Caco-2 (cell line): ENCODE measurements at regions not wholly inside any gene's neighbourhood (a gene's known extent, or its start where the extent isn't known, plus 50 kb on each side); places are given as distances from the start of the nearest gene placed in this dataset.

Experiments
- BruUV-seq: library from RNA; stranded (reverse); fragments of 400-500 nt; replicated peaks from 2 replicates; lab custom pipeline; 2021; lab: Mats Ljungman, UMichigan
- CTCF ChIA-PET: fragments of 300-600 bp; sonication (Branson Sonifier 250); formaldehyde crosslinking; loops from one replicate; lab custom pipeline; 2022; ENCODE audit warnings: antibody characterized with exemption; lab: Charles Lee
- POLR2A ChIA-PET: fragments of 300-600 bp; sonication (Branson Sonifier 250); formaldehyde crosslinking; loops from one replicate; lab custom pipeline; 2022; ENCODE audit warnings: antibody characterized with exemption; lab: Charles Lee
- DNase-seq, 2 experiments: peaks; one replicate each; pipeline versions ENCODE4 v3.0.0 to v3.0.0-alpha.2; 2020 to 2022
- H3K27me3 ChIP-seq: replicated peaks from 2 replicates; pipeline ENCODE4 v1.6.0; 2011; ENCODE audit warnings: low read length; ENCODE audit not compliant: control insufficient read depth, insufficient read depth
- H3K36me3 ChIP-seq: 2 replicates; pipeline ENCODE4 v1.5.1; 2011; ENCODE audit warnings: low read length; ENCODE audit not compliant: control insufficient read depth, insufficient read depth
- H3K4me1 ChIP-seq: fragments of 250-450 bp; sonication (Bioruptor Pico); 2 replicates; pipeline ENCODE4 v1.5.1; 2020; ENCODE audit warnings: mild to moderate bottlenecking
- H3K4me3 ChIP-seq: 2 replicates; pipeline ENCODE4 v1.5.1; 2011; ENCODE audit warnings: low read depth, mild to moderate bottlenecking, control low read depth, low read length
- H3K9me3 ChIP-seq: fragments of 250-450 bp; sonication (Bioruptor Pico); 2 replicates; pipeline ENCODE4 v1.5.1; 2020; ENCODE audit warnings: mild to moderate bottlenecking, moderate library complexity
- H3K27ac Mint-ChIP-seq: one replicate; pipeline ENCODE4 v1.8.0; 2022; ENCODE audit warnings: mixed read lengths; ENCODE audit not compliant: unreplicated experiment
- H3K27me3 Mint-ChIP-seq: one replicate; pipeline ENCODE4 v1.8.0; 2022; ENCODE audit warnings: mixed read lengths; ENCODE audit not compliant: insufficient read depth, unreplicated experiment
- H3K36me3 Mint-ChIP-seq: one replicate; pipeline ENCODE4 v1.8.0; 2022; ENCODE audit warnings: mild to moderate bottlenecking, mixed read lengths; ENCODE audit not compliant: insufficient read depth, unreplicated experiment
- H3K4me1 Mint-ChIP-seq: one replicate; pipeline ENCODE4 v1.8.0; 2022; ENCODE audit warnings: low read depth, mixed read lengths; ENCODE audit not compliant: unreplicated experiment
- H3K4me3 Mint-ChIP-seq: one replicate; pipeline ENCODE4 v1.8.0; 2022; ENCODE audit warnings: mild to moderate bottlenecking, moderate library complexity, mixed read lengths; ENCODE audit not compliant: unreplicated experiment
- H3K9me3 Mint-ChIP-seq: one replicate; pipeline ENCODE4 v1.8.0; 2022; ENCODE audit warnings: mixed read lengths; ENCODE audit not compliant: unreplicated experiment
- intact Hi-C: fragments of 100-400 bp; cut with micrococcal nuclease; formaldehyde crosslinking; loops from one replicate; pipeline ENCODE4 v1.10.0; 2022; ENCODE audit not compliant: unreplicated experiment
- TF ChIP-seq, protein P1 (sequence below), 2 experiments: fragments of 200-600 bp in 1 of 2; IDR thresholded peaks; 1 replicate in 1 of 2; 2 replicates in 1 of 2; pipeline versions ENCODE4 v1.5.1 to v1.8.0; 2011 to 2022; ENCODE audit warnings: antibody characterized with exemption in 1 of 2, control low read depth in 1 of 2, inconsistent platforms in 1 of 2, low read depth in 1 of 2, low read length in 1 of 2, mild to moderate bottlenecking in 1 of 2, moderate library complexity in 1 of 2; ENCODE audit not compliant: insufficient read depth in 1 of 2, severe bottlenecking in 1 of 2, unreplicated experiment in 1 of 2

GRCh38 chr12:127494961-127495915 lies 771.7 kb upstream of the TMEM132C start:
- DNase-seq: no peak
- Histone ChIP-seq H3K36me3 (no peaks in the 10 kb centered on the region), H3K9me3 (no peaks in the 10 kb centered on the region), H3K4me1 (no peaks in the 10 kb centered on the region), H3K27me3 (no peaks in the 10 kb centered on the region), H3K4me3 (no peak overlapping the region)
- Mint-ChIP-seq H3K9me3 (peaks cover 18% of the 10 kb centered on the region), H3K4me3 (no peak overlapping the region), H3K36me3 (no peaks in the 10 kb centered on the region), H3K27ac (no peak overlapping the region), H3K27me3 (no peaks in the 10 kb centered on the region), H3K4me1 (no peaks in the 10 kb centered on the region)
- BruUV-seq: no TSS peak
- TF ChIP-seq, protein P1, sequence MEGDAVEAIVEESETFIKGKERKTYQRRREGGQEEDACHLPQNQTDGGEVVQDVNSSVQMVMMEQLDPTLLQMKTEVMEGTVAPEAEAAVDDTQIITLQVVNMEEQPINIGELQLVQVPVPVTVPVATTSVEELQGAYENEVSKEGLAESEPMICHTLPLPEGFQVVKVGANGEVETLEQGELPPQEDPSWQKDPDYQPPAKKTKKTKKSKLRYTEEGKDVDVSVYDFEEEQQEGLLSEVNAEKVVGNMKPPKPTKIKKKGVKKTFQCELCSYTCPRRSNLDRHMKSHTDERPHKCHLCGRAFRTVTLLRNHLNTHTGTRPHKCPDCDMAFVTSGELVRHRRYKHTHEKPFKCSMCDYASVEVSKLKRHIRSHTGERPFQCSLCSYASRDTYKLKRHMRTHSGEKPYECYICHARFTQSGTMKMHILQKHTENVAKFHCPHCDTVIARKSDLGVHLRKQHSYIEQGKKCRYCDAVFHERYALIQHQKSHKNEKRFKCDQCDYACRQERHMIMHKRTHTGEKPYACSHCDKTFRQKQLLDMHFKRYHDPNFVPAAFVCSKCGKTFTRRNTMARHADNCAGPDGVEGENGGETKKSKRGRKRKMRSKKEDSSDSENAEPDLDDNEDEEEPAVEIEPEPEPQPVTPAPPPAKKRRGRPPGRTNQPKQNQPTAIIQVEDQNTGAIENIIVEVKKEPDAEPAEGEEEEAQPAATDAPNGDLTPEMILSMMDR (IDR thresholded peaks at IDR 0.05; ENCODE audit: insufficient read depth in 1 of 2, low read depth in 1 of 2, low read length in 1 of 2, severe bottlenecking in 1 of 2, unreplicated experiment in 1 of 2): no peak
- ChIA-PET CTCF (interaction anchor here (0.5 kb wide), 1 partner anchor 39 kb away, joined by 5 read pairs; no protein-coding TSS in a partner anchor), POLR2A (no interaction called here)
- intact Hi-C loops: no loop called here

DNA sequence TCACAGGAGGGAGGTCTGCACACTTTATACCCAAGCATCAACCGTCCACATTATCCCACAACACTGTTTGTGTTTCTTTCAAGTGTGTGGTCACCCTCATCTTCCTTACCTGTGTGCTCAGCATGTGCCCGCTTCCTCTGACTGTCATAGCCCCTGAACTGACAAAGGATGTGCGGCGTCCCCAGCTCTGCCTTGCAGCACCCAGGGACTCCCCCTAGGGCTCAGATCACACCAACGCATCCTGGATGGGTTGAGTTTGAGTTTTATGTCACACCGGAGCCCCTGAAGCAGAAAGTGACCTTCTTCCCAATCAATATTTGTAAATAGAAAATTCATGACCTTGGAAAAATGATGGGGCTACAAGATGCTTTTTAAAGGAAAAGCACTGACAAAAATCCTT lies 770.7 kb upstream of the TMEM132C start:
- ChIA-PET POLR2A (no interaction called here), CTCF (no interaction called here)
- Histone ChIP-seq H3K27me3 (no peaks in the 10 kb centered on the region), H3K9me3 (no peaks in the 10 kb centered on the region), H3K4me3 (no peak overlapping the region), H3K4me1 (no peaks in the 10 kb centered on the region), H3K36me3 (no peaks in the 10 kb centered on the region)
- TF ChIP-seq, protein P1 (IDR thresholded peaks at IDR 0.05; ENCODE audit: insufficient read depth in 1 of 2, low read depth in 1 of 2, low read length in 1 of 2, severe bottlenecking in 1 of 2, unreplicated experiment in 1 of 2): no peak
- no peak overlapping the region for H3K27ac Mint-ChIP-seq
- DNase-seq: no peak
- H3K27me3 Mint-ChIP-seq: no peaks in the 10 kb centered on the region
- H3K9me3 Mint-ChIP-seq: peaks cover 11% of the 10 kb centered on the region
- no TSS peak for BruUV-seq
- no peaks in the 10 kb centered on the region for H3K4me1 Mint-ChIP-seq
- no peak overlapping the region for H3K4me3 Mint-ChIP-seq
- intact Hi-C loops: no loop called here
- no peaks in the 10 kb centered on the region for H3K36me3 Mint-ChIP-seq

GRCh38 chr12:127500512-127501035 lies 766.4 kb upstream of the TMEM132C start:
- H3K36me3 ChIP-seq: no peaks in the 10 kb centered on the region
- Mint-ChIP-seq H3K4me1 (no peaks in the 10 kb centered on the region), H3K36me3 (no peaks in the 10 kb centered on the region), H3K4me3 (no peak overlapping the region), H3K27ac (no peak overlapping the region), H3K27me3 (no peaks in the 10 kb centered on the region), H3K9me3 (no peaks in the 10 kb centered on the region)
- intact Hi-C loops: no loop called here
- no peak overlapping the region for H3K4me3 ChIP-seq
- H3K9me3 ChIP-seq: no peaks in the 10 kb centered on the region
- BruUV-seq: no TSS peak
- DNase-seq: no peak
- no peaks in the 10 kb centered on the region for H3K27me3 ChIP-seq
- H3K4me1 ChIP-seq: no peaks in the 10 kb centered on the region
- POLR2A ChIA-PET: no interaction called here
- TF ChIP-seq, protein P1 (IDR thresholded peaks at IDR 0.05; ENCODE audit: insufficient read depth in 1 of 2, low read depth in 1 of 2, low read length in 1 of 2, severe bottlenecking in 1 of 2, unreplicated experiment in 1 of 2): no peak
- CTCF ChIA-PET: no interaction called here
